Upper lobe of right lung (tissue), 1 donor: ENCODE measurements at regions not wholly inside any gene's neighbourhood (a gene's known extent, or its start where the extent isn't known, plus 50 kb on each side); places are given as distances from the start of the nearest gene placed in this dataset.

Experiments used
- ATAC-seq: fragments of 200-7000 bp; cut with Tn5 transposase; one replicate; pipeline ENCODE4 v1.9.1; 2020; ENCODE audit warnings: mild to moderate bottlenecking, moderate library complexity
- DNase-seq: peaks from one replicate; pipeline ENCODE4 v3.0.0-alpha.2; 2020
- H3K27ac ChIP-seq: fragments of 200-600 bp; one replicate; pipeline ENCODE4 v1.8.0; 2022
- H3K27me3 ChIP-seq: fragments of 200-600 bp; one replicate; pipeline ENCODE4 v1.8.0; 2022; ENCODE audit warnings: mild to moderate bottlenecking
- H3K36me3 ChIP-seq: fragments of 200-600 bp; one replicate; pipeline ENCODE4 v1.8.0; 2022
- H3K4me1 ChIP-seq: fragments of 200-600 bp; one replicate; pipeline ENCODE4 v1.8.0; 2022
- H3K4me3 ChIP-seq: fragments of 200-600 bp; one replicate; pipeline ENCODE4 v1.8.0; 2022; ENCODE audit warnings: mild to moderate bottlenecking
- H3K9me3 ChIP-seq: fragments of 200-600 bp; one replicate; pipeline ENCODE4 v1.8.0; 2022
- intact Hi-C: fragments of 100-400 bp; cut with DNase I; formaldehyde crosslinking; loops from one replicate; pipeline ENCODE4 v1.11.0; 2022
- TF ChIP-seq, protein P1 (sequence below): fragments of 200-600 bp; IDR thresholded peaks from one replicate; pipeline ENCODE4 v1.8.0; 2022; ENCODE audit warnings: antibody characterized with exemption
- donor health status: DM: no; HTN: yes; CAD: no; lungs with severe emphysema.

DNA sequence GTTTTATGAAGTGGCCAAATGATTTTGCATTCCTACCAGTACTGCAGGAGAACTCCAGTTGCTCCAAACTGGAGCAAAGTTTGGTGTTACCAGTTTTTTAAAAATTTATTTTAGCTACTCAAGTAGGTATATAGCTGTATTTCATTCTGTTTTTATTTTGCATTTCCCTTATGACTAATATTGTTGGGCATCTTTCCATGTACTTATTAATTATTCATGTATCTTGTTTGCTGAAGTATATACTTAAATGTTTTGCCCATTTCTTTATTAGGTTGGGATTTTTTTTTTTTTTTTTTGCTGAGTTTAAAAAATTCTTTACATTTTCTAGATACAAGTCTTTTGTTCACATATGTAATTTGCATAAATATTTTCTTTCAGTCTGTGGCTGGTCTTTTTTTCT is 386.6 kb upstream of the DAB2 start:
- Histone ChIP-seq H3K27ac (no peak overlapping the region), H3K9me3 (no peaks in the 10 kb centered on the region), H3K4me1 (no peaks in the 10 kb centered on the region), H3K27me3 (no peaks in the 10 kb centered on the region), H3K4me3 (no peak overlapping the region), H3K36me3 (no peaks in the 10 kb centered on the region)
- no peak for DNase-seq
- intact Hi-C loops: no loop called here
- TF ChIP-seq, protein P1, sequence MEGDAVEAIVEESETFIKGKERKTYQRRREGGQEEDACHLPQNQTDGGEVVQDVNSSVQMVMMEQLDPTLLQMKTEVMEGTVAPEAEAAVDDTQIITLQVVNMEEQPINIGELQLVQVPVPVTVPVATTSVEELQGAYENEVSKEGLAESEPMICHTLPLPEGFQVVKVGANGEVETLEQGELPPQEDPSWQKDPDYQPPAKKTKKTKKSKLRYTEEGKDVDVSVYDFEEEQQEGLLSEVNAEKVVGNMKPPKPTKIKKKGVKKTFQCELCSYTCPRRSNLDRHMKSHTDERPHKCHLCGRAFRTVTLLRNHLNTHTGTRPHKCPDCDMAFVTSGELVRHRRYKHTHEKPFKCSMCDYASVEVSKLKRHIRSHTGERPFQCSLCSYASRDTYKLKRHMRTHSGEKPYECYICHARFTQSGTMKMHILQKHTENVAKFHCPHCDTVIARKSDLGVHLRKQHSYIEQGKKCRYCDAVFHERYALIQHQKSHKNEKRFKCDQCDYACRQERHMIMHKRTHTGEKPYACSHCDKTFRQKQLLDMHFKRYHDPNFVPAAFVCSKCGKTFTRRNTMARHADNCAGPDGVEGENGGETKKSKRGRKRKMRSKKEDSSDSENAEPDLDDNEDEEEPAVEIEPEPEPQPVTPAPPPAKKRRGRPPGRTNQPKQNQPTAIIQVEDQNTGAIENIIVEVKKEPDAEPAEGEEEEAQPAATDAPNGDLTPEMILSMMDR: no peak
- no peak for ATAC-seq

DNA sequence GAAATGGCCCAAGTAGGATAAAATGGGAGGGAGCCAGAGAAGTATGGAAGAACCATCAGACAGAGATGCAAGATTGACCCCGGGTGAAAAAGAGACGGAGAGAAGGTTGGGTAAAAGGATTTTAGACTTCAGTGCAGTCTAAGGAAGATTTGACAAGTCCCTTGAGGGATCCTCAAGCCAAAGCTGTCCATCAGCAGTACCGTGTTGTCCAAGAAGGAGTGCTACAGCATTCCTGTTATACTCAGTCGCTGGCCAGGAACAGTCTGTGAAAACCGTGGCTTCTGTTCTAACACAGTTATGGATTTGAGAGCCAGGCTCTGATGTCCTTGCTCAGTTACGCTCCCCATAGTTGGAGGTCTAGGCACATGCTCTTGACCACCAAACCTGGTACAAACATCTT is 383.9 kb upstream of the DAB2 start:
- no peak for ATAC-seq

DNA sequence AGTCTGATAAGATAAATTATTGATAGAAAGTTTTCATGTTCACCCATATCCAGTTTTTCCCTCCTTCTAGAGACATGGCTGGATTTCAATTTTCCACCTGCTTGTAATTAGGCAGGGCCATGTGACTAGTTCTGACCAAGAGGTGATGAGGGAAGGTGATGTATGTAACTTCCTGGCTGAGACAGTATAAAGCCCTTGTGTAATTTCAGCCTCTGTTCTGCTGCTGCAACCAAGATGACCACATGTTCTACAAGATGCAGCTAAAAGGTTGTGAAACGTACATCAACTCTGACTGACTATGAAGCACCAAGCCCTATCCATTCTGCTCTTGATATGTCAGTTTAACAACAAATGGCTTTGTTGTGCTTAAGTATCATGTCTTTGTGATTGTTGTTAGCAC is 376.5 kb upstream of the DAB2 start:
- intact Hi-C loops: no loop called here
- no peak overlapping the region for H3K4me3 ChIP-seq
- no peaks in the 10 kb centered on the region for H3K4me1 ChIP-seq
- ATAC-seq: no peak
- H3K9me3 ChIP-seq: no peaks in the 10 kb centered on the region
- TF ChIP-seq, protein P1: no peak
- no peak for DNase-seq
- H3K36me3 ChIP-seq: no peaks in the 10 kb centered on the region
- no peak overlapping the region for H3K27ac ChIP-seq
- H3K27me3 ChIP-seq: no peaks in the 10 kb centered on the region

More for the DNA sequence above, 383.9 kb upstream of the DAB2 start:
- no peak overlapping the region for H3K4me3 ChIP-seq
- H3K4me1 ChIP-seq: no peaks in the 10 kb centered on the region
- TF ChIP-seq, protein P1: no peak
- no peak for DNase-seq
- intact Hi-C loops: no loop called here
- no peaks in the 10 kb centered on the region for H3K9me3 ChIP-seq
- no peak overlapping the region for H3K27ac ChIP-seq
- H3K27me3 ChIP-seq: no peaks in the 10 kb centered on the region
- no peaks in the 10 kb centered on the region for H3K36me3 ChIP-seq

DNA sequence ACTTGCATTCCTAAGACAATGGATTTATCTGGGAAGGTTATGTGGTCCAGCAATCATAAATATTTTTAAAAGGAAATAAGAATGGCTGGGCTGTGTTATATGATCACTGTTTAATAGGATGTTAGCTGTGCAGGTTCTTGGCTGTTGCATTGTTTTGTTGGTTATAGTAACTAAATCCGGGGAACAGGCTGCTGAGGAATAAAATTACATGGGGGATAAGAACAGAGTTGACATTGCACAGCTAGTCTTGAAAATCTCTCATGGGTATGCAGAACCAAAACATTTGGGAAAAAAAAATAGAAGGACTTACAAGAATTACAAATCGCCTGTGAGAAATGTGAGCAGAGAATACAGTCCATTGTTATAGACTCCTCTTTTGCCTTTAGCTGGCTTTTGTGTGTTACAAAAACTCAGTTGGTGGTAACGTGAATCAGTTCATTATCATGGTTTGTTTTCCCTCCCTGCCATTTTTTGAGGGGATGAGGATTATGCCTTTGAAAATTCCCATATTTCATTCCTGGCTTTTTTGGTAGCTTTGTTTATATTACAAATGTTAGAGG is 375.3 kb upstream of the DAB2 start:
- ATAC-seq (no peak), DNase-seq (no peak)
- intact Hi-C loops: no loop called here

DNA sequence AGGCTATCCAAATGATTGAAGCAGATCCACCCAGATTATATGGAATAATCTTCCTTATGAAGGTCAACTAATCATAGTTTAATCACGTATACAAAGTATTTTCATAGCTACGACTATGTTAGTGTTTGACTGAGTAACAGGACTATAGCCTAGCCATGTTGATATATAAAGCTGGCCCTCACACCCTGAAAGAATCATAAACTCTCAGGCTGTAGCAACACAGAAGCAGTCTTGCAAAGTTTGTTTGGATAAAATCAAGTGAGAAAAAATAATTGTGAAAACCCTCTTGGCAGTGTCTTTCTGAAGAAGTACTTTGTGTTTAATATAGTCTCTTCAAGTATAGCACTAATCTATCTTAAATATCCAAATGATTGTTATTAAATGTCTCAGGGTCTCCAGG is 374.5 kb upstream of the DAB2 start:
- Histone ChIP-seq H3K4me3 (no peak overlapping the region), H3K9me3 (no peaks in the 10 kb centered on the region), H3K27ac (no peak overlapping the region), H3K27me3 (no peaks in the 10 kb centered on the region), H3K4me1 (no peaks in the 10 kb centered on the region), H3K36me3 (no peaks in the 10 kb centered on the region)
- no peak for ATAC-seq
- TF ChIP-seq, protein P1: no peak
- intact Hi-C loops: no loop called here
- DNase-seq: no peak

More for the DNA sequence above, 375.3 kb upstream of the DAB2 start:
- no peaks in the 10 kb centered on the region for H3K9me3 ChIP-seq
- no peaks in the 10 kb centered on the region for H3K27me3 ChIP-seq
- no peak overlapping the region for H3K27ac ChIP-seq
- H3K4me3 ChIP-seq: no peak overlapping the region
- H3K4me1 ChIP-seq: no peaks in the 10 kb centered on the region
- no peaks in the 10 kb centered on the region for H3K36me3 ChIP-seq
- TF ChIP-seq, protein P1: no peak
